HG03575 (cell line): ENCODE measurements at regions not wholly inside any gene's neighbourhood (a gene's known extent, or its start where the extent isn't known, plus 50 kb on each side); places are given as distances from the start of the nearest gene placed in this dataset.
"Not testable (repeated sequence)": the region's sequence is repeated elsewhere in the genome, so short reads cannot be mapped to it uniquely, and the experiment has no call there.

Experiments used
- ATAC-seq: cut with Tn5 transposase; IDR thresholded peaks from one replicate; pipeline ENCODE4 v1.9.1; 2021; ENCODE audit not compliant: unreplicated experiment, insufficient number of reproducible peaks, low FRiP score; ENCODE audit errors: extremely low read depth

GRCh38 chr5:144030904-144031303 is 139.6 kb downstream of the YIPF5 start:
- ATAC-seq = no peak

- ATAC-seq = no peak
Measured at GRCh38 chr5:144032375-144032774, 138.1 kb downstream of the YIPF5 start.

GRCh38 chr5:144033486-144033885 is 137.0 kb downstream of the YIPF5 start:
- no peak for ATAC-seq

- no peak for ATAC-seq
Measured at GRCh38 chr5:144035046-144035740, 135.3 kb downstream of the YIPF5 start.

- no peak for ATAC-seq
Measured at GRCh38 chr5:144036476-144036875, 134.0 kb downstream of the YIPF5 start.

GRCh38 chr5:144040615-144041305 is 129.7 kb downstream of the YIPF5 start:
- no peak for ATAC-seq

- no peak for ATAC-seq
Measured at GRCh38 chr5:144042156-144042555, 128.3 kb downstream of the YIPF5 start.

- ATAC-seq = no peak
Measured at GRCh38 chr5:144048259-144048856, 122.1 kb downstream of the YIPF5 start.

GRCh38 chr5:144055391-144055790 is 115.1 kb downstream of the YIPF5 start:
- ATAC-seq = not testable (repeated sequence)

- ATAC-seq = not testable (repeated sequence)
Measured at GRCh38 chr5:144060091-144060490, 110.4 kb downstream of the YIPF5 start.

- ATAC-seq = no peak
Measured at GRCh38 chr5:144060598-144060997, 109.9 kb downstream of the YIPF5 start.

GRCh38 chr5:144065786-144066185 is 104.7 kb downstream of the YIPF5 start:
- no peak for ATAC-seq

GRCh38 chr5:144072518-144072927 is 97.9 kb downstream of the YIPF5 start:
- no peak for ATAC-seq

GRCh38 chr5:144076521-144077083 is 93.9 kb downstream of the YIPF5 start:
- no peak for ATAC-seq

- no peak for ATAC-seq
Measured at GRCh38 chr5:144083185-144083584, 87.3 kb downstream of the YIPF5 start.

- ATAC-seq = no peak
Measured at GRCh38 chr5:144084971-144085370, 85.5 kb downstream of the YIPF5 start.

GRCh38 chr5:144085381-144085780 is 85.1 kb downstream of the YIPF5 start:
- no peak for ATAC-seq

GRCh38 chr5:144086295-144086694 is 84.2 kb downstream of the YIPF5 start:
- ATAC-seq = no peak

- ATAC-seq = no peak
Measured at GRCh38 chr5:144087576-144087975, 82.9 kb downstream of the YIPF5 start.
